Middle frontal gyrus (tissue), 1 donor: ENCODE measurements at regions not wholly inside any gene's neighbourhood (a gene's known extent, or its start where the extent isn't known, plus 50 kb on each side); places are given as distances from the start of the nearest gene placed in this dataset.
"Not testable (repeated sequence)": the region's sequence is repeated elsewhere in the genome, so short reads cannot be mapped to it uniquely, and the experiment has no call there.

ENCODE experiments used
- DNase-seq: peaks from one replicate; pipeline ENCODE4 v3.0.0-alpha.2; 2015; ENCODE audit warnings: low spot score; ENCODE audit errors: extremely low spot score

GRCh38 chr3:87109465-87109864 lies 117.6 kb upstream of the CHMP2B start:
- no peak for DNase-seq

DNA sequence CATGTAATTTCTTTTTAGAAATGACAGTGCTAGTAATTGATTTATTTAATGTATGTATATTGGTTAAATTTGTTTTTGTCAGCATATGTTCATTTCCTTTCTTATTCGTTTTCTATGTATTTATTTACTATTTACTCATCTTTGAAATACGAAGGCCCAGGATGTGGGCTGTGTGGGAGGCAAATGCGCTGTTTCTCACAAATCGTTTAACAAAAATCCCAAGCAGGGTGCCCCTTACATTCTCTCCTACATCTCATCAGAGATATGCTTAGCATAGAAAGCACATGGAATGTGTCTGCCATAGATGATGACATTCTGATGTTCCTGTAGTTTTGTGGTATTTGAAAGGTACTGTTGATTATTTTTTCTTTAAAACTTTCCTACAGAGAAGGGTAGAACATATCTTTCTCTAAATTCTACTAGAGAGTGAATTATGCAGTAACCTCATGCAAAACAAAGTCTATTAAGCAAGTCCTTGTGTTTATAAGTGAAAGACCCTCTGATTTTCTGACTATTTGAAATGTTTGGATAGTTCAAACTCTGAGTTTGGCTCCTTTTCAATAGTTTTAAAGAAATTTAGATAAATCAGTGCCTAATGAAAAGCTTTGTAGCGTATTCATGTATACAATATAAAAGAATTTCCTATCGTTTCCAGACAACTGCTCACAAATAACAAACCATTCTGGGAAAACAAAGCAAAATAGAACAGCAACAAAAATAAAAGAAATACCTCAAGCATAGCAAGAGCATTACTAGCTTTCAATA lies 111.1 kb upstream of the VGLL3 start:
- no peak for DNase-seq

DNA sequence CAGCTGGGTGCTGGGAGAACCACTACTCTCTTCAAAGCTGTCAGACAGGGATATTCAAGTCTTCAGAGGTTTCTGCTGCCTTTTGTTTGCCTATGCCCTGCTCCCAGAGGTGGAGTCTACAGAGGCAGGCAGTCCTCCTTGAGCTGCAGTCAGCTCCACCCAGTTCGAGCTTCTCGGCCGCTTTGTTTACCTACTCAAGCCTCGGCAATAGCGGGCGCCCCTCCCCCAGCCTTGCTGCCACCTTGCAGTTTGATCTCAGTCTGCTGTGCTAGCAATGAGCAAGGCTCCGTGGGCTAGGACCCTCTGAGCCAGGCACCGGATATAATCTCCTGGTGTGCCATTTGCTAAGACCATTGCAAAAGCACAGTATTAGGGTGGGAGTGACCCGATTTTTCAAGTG lies 106.8 kb upstream of the VGLL3 start:
- not testable (repeated sequence) for DNase-seq

DNA sequence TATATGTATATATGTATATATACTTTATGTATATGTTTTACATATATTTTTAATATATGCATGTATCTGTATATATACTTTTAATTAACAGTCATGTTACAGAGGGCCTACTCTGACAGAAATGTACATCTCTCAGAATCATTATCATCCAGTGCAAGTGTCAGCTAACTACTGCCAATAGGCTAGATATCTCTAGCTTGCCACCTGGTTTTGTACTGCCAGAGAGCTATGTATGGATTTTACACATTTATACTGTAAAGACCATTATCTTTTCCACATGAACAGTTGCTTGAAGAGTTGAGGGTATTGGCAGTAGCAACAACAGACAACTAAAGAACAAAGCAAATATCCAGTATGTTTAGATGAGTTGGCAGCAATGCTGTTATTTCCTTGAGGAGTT lies 99.7 kb upstream of the VGLL3 start:
- DNase-seq, result no peak

DNA sequence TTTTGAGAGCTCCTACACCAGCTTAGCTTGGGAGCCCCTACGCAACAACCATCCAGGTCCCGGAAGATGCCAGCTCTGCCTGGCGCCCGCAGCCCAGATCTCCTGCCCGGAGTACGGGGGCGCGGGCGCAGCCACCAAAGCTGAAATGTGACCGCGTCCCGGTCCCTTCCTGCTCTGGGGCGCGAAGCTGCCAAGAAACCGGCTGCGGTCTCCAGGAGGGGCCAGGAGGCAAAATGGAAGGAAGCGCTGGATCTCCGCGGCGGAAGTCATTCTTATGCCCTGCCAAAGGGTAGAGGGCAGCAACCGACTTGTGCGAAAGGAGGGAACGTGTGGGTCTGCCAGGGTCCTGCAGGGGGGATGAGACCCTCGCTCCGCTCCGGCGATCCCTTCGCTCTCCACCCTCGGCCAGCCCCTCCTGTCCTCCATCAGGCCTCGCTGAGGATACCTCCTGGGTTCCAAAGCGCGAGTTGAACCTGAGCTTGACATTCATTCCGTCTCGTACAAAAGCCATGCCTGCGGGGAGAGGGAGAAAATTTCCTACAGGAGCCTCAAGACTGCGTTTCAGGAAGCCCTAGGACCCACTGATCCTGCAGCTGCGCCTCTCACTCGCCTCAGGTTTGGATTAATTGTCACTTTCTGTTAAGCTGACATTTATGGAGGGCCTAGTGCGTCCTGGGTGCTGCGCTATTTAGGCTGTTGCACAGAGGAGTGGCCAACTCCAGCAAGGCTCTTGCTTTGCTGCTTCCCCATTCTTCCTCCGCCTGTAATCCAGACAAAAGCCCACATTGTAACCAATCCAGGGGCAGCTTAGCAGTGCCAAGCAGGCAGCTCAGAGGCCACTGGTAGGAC lies 98.3 kb upstream of the VGLL3 start:
- DNase-seq, result peak; percentile 59

DNA sequence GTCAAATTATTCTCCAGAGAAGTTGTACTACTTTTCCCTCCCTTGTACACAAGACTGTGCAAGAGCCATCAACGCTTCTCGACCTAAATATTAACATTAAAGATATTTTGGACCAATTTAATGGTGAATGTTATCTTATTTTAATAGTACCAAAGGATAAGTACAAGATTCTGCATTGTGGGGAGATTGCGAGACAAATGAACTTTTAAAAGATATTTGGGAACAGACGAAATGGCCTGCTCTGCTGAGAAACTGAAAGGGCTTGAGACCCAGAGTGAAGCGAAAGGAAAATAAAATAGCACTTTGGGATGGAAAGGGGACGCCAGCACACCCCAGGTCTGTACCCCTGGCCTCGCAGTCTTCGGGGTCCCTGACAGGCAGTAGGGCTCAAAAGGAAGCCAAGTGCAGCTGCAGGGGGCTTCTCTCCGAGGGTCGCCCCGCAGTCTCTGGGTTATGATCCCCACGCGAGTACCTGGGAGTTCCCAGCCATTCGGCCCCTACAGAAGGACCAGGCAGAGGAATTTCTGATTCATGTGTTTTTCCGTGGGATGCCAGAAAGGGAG lies 97.6 kb upstream of the VGLL3 start:
- DNase-seq, result no peak

DNA sequence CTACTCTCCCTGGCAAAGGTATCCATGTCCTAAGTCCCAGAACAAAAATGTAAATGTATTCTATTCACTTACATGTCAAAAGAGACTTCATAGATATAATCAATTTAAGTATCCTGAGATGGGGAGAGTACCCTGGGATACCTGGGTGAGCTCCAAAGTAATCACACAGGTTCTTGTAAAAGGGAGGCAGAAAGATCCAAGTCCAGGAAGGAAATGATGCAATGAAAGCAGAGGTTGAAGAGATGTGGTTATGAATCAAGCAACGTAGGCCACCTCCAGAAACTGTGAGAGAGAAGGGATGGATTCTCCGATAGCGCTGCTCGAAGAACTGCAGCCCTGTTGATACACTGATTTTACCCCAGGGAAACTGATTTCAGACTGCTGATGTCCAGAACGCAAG lies 93.9 kb upstream of the VGLL3 start:
- DNase-seq, result no peak

DNA sequence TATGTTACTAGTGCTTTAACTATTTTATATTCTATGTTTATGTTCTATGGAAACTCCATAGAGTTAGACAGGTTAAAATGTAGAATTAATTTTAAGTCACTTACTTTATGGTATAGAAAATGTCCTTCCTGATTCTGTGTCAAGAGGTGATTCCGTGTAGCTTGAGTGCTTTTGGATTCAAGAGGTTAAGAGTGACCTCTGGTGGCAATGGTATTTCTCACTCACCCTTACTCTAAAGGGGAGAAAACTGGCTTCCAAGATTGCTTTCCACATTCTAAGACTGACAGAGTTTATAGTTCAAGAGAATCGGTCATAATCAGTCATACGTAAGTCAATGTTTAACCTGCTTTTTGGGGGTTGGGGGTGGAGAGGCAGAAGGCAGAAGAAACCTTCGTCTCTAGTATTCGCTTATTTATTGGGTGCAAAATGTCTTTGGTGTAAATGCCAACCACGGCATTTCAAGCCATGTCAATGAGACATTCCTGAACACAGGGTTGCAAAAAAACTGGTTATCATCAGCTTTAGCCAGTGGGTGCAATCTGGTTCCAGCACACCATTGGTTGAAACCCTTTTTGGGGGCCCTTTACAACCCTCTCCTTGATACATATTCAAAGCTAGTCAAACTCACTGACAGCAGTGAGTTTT lies 92.0 kb upstream of the VGLL3 start:
- DNase-seq, result no peak

DNA sequence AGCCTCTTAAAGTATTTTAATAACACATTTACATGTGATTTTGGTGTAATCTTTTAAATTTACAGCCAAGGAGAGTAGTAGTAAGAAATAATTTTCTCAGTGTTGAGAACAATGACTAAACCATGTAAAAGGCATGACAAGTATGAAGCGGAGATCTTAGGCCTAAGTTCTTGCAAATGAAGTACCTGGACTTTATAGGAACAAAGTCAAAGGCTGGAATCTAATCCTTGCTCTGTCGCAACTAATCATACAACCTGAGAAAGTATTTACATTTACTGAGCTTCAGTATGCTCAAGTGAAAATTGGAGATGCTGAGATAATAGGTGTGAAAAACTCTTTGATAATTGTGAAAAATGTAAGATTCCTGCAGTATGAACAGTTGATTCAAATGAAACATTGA lies 86.4 kb upstream of the VGLL3 start:
- DNase-seq, result no peak

GRCh38 chr3:87076946-87077345 lies 86.0 kb upstream of the VGLL3 start:
- no peak for DNase-seq

- DNase-seq, result no peak
These were observed 82.7 kb upstream of the VGLL3 start for GRCh38 chr3:87073496-87074145.

DNA sequence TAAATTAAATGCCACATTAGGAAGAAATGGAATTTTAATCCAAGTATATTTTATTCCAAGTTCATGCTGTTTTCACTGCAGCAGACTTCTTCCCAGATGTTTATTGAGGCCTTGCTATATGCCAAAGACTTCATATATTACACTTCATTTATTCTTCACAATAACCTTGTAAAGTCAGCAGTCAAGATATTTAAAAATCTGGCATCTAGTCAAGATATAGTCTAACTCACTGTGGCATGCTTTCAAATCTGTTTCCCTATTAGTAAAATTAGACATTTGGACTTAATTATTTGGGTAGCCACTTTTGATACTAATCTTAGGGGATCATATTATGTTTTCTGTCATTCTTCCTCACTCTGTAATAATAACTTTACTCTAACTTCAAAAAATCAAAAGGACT lies 81.5 kb upstream of the VGLL3 start:
- DNase-seq, result no peak

GRCh38 chr3:87069971-87070370 lies 79.0 kb upstream of the VGLL3 start:
- no peak for DNase-seq

DNA sequence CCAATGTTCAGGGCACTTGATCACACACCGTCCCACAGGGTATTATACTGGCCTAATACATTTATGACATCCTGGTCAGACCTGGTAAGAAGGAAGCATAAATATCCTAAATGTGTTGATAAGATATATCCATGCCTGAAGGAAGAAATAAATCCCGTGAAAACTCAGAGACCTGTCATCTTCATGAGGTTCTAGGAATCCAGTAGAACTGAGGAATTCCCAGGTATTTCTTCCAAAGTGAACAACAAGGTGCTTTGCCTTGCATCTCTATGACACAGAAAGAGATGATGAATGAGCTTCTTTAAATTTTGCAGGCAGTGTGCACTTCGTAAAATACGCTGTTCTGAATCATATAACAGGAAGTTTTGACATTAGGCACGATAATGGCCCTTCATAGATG lies 78.1 kb upstream of the VGLL3 start:
- DNase-seq, result no peak

DNA sequence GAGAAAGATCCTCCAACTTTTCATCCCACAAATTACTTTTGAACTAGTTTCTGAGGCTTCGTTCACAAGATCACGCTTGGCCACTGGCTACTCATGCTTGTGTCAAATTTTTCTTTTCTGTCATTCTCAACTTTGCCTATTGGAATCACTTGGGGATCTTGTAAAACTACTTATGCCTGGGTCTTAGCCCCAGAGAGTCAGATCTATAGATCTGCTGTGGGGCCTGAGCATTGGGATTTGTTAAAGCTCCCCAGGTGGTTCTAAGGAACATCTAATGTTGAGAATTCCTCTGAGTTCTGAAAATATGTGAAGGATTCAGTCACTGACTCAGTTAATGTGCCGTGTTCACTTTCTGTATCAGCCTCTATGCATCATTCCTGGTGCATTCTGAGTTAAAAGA lies 71.7 kb upstream of the VGLL3 start:
- no peak for DNase-seq

GRCh38 chr3:87057474-87057873 lies 66.5 kb upstream of the VGLL3 start:
- no peak for DNase-seq

DNA sequence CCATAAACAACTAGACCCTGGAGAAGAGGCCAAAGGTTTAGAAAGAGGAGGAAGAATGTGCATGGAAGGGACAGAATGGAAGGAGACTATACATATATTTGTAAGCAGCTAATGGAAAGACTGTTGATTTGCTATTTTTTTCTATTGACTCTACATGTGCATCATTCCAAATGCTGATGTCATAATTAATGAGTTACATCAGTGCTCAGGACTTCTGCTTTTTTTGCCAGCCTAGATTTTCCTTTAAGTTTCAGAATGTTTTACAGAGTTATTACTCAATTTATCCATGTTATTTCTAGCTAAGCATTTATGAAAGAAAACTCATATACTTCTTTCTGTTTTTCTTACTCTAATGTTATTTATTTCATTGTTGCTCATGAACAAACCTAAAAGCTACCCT lies 62.6 kb upstream of the VGLL3 start:
- DNase-seq, result no peak

DNA sequence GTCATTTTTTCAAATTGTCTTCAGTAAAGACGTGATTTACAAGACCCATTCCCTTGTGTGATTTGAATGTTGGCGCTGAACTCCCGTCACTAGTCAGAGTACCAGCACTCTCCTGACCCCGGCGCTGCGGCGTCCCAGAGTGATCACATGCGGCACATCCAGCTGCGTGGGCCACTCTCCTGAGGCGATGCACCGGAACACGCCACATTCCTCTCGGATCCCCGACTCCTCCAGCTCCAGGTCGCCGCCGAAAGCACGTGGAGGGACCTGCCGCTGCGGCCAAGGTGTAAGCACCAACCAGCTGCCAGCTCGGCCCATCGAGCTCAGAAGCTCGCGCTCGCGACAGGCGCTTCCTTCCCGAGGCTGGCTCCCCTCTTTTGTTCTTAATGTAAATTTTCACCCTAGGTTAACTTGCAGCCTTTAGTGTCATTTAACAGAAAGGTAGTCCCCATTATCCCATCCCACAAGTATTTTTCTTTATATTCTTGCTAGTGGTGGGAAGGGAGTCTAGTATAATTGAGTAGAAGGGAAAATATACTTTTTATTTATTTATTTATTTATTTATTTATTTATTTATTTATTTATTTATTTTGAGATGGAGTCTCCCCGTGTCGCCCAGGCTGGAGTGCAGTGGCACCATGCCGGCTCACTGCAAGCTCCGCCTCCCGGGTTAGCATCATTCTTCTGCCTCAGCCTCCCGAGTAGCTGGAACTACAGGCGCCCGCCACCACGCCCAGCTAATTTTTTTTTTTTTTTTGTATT lies 61.7 kb upstream of the VGLL3 start:
- DNase-seq, result no peak

- DNase-seq, result no peak
These were observed 56.9 kb upstream of the VGLL3 start for GRCh38 chr3:87047852-87048251.

GRCh38 chr3:87046241-87046640 lies 55.3 kb upstream of the VGLL3 start:
- DNase-seq, result no peak

- DNase-seq, result no peak
These were observed 54.5 kb upstream of the VGLL3 start for GRCh38 chr3:87045473-87045872.
